ENCODE measurements at regions not wholly inside any gene's neighbourhood (a gene's known extent, or its start where the extent isn't known, plus 50 kb on each side); places are given as distances from the start of the nearest gene placed in this dataset.
"Not testable (repeated sequence)": the region's sequence is repeated elsewhere in the genome, so short reads cannot be mapped to it uniquely, and the experiment has no call there.

DNA sequence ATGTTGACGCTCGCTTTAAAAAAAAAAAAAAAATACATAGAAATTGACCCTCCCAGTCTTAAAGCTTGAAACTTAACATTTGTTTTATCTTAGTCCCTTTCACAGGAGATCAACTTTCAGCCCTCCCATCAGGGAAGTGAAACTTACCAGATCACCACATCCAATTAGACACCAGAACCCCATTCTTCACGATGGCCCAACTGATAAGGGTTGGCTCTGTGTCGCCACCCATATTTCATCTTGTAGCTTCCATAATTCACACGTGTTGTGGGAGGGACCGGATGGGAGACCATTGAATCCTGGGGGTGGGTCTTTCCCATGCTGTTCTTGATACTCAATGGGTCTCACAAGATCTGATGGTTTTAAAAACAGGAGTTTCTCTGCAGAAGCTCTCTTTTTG lies 629.4 kb upstream of the KCND2 start:
- TF ChIP-seq, protein P1, sequence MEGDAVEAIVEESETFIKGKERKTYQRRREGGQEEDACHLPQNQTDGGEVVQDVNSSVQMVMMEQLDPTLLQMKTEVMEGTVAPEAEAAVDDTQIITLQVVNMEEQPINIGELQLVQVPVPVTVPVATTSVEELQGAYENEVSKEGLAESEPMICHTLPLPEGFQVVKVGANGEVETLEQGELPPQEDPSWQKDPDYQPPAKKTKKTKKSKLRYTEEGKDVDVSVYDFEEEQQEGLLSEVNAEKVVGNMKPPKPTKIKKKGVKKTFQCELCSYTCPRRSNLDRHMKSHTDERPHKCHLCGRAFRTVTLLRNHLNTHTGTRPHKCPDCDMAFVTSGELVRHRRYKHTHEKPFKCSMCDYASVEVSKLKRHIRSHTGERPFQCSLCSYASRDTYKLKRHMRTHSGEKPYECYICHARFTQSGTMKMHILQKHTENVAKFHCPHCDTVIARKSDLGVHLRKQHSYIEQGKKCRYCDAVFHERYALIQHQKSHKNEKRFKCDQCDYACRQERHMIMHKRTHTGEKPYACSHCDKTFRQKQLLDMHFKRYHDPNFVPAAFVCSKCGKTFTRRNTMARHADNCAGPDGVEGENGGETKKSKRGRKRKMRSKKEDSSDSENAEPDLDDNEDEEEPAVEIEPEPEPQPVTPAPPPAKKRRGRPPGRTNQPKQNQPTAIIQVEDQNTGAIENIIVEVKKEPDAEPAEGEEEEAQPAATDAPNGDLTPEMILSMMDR (IDR thresholded peaks at IDR 0.05; ENCODE audit: extremely low read depth, insufficient read depth, missing control alignments): no peak
- DNase-seq (ENCODE audit: low spot score): no peak
- in situ Hi-C loops (cut with MboI; ENCODE audit: low pct_unique_long_range_greater_than_20kb, low sequenced_read_pairs, unreplicated experiment): no loop called here

DNA sequence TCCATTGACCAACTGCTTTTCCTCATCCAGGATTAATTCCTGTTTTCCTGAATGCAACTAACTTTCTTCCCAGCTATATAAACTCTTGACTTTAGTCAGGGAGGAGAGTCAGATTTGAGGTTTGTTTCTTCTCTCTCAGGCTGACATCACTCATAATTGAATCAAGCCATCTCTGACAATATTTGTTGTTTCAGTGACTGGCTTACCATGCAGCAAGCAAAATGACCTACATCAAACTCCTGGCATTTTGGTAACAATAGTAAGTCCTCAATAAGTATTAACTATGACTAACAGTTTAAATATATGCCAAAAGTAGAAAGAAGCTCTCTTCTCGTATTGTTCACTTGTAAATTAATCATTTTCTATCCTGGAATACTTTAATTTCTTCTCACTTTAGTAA lies 625.7 kb upstream of the KCND2 start:
- in situ Hi-C loops (cut with MboI; ENCODE audit: low pct_unique_long_range_greater_than_20kb, low sequenced_read_pairs, unreplicated experiment): no loop called here
- DNase-seq (ENCODE audit: low spot score): no peak
- TF ChIP-seq, protein P1 (IDR thresholded peaks at IDR 0.05; ENCODE audit: extremely low read depth, insufficient read depth, missing control alignments): no peak

- DNase-seq (ENCODE audit: low spot score); in situ Hi-C loops (cut with MboI; ENCODE audit: low pct_unique_long_range_greater_than_20kb, low sequenced_read_pairs, unreplicated experiment): not testable (repeated sequence)
Measured at GRCh38 chr7:119648752-119649151, 624.2 kb upstream of the KCND2 start.

DNA sequence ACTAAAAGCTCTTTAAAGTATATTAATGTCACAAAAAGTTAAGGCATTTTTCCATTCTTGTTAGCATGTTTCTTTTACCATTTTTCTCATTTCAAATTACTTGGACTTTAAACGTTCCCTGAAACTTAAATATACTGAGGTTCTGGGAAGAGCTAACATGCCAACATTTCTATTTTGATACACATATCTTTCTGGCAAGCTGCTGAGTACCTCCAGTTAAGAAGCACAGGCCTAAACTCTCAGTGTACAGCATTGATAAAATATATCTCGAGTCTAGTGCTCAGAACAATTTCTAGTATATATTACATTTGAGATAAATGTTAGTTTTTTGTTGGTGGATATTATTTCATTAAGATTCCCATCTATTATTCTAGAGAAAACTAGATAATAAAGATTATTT lies 612.9 kb upstream of the KCND2 start:
- in situ Hi-C loops (cut with MboI; ENCODE audit: low pct_unique_long_range_greater_than_20kb, low sequenced_read_pairs, unreplicated experiment): no loop called here
- TF ChIP-seq, protein P1 (IDR thresholded peaks at IDR 0.05; ENCODE audit: extremely low read depth, insufficient read depth, missing control alignments): no peak
- no peak for DNase-seq (ENCODE audit: low spot score)

DNA sequence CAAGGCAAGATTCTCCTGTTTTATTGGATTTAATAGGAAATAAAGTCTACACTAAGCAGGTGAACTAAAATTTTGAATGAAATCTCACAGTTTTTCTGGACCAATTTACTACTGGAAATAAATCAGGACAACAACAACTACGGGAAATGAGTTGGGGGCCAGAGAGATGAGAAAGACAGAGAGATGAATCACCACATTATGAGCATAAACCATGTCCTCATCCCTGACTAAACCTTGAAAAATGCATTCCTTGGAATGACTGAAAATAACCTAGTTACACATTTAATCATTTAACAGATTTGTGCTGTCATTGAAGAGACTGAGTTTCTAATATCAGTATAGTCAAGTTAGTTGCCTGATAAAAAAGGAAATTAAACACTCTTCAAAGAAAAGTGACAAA lies 608.4 kb upstream of the KCND2 start:
- DNase-seq (ENCODE audit: low spot score): no peak
- in situ Hi-C loops (cut with MboI; ENCODE audit: low pct_unique_long_range_greater_than_20kb, low sequenced_read_pairs, unreplicated experiment): no loop called here
- TF ChIP-seq, protein P1 (IDR thresholded peaks at IDR 0.05; ENCODE audit: extremely low read depth, insufficient read depth, missing control alignments): no peak

- TF ChIP-seq, protein P1 (IDR thresholded peaks at IDR 0.05; ENCODE audit: extremely low read depth, insufficient read depth, missing control alignments): no peak
- in situ Hi-C loops (cut with MboI; ENCODE audit: low pct_unique_long_range_greater_than_20kb, low sequenced_read_pairs, unreplicated experiment): no loop called here
- DNase-seq (ENCODE audit: low spot score): no peak
Measured at GRCh38 chr7:119665796-119666195, 607.2 kb upstream of the KCND2 start.

DNA sequence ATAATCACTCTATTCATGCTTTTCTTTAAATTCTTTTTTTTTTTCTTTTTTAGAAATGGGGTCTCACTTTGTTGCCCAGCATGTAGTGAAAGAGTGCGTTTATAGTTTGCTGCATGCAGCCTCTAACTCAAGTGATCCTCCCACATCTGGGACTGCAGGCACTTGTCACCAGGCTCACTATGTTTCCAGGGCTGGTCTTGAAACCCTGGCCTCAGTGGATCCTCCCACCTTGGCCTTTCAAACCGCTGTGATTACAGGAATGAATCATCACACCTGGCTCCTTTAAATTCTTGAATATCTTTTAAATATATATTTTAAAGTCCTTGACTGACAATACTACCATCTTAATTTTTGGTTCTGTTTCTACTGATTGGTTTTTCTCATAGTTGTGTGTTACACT lies 591.6 kb upstream of the KCND2 start:
- in situ Hi-C loops (cut with MboI; ENCODE audit: low pct_unique_long_range_greater_than_20kb, low sequenced_read_pairs, unreplicated experiment): no loop called here
- TF ChIP-seq, protein P1 (IDR thresholded peaks at IDR 0.05; ENCODE audit: extremely low read depth, insufficient read depth, missing control alignments): no peak
- no peak for DNase-seq (ENCODE audit: low spot score)

Measured in GM13977 (cell line).